GM18907 (cell line): ENCODE measurements at regions not wholly inside any gene's neighbourhood (a gene's known extent, or its start where the extent isn't known, plus 50 kb on each side); places are given as distances from the start of the nearest gene placed in this dataset.

Source experiments
- ATAC-seq: cut with Tn5 transposase; IDR thresholded peaks from one replicate; pipeline ENCODE4 v1.9.1; 2021; ENCODE audit warnings: mild to moderate bottlenecking, moderate library complexity; ENCODE audit not compliant: unreplicated experiment

DNA sequence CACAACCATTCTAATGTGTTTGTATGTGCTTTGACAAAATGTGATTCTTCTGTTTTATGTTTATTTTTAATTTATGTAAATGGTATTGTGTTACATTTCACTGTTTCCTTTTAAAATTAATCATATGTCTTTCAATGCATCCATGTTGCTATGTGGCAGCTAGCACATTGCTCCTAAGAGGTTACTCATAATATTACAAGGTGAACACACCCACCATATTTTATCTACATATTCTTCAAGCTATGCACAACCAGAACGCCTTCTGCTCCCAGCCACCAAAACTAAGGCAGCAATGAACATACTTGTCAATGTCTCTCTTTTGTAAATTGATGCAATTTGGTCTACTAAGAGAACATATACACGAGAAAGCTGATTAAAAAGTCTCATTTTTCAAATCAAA, 160.6 kb upstream of the OSR1 start:
- no peak for ATAC-seq

DNA sequence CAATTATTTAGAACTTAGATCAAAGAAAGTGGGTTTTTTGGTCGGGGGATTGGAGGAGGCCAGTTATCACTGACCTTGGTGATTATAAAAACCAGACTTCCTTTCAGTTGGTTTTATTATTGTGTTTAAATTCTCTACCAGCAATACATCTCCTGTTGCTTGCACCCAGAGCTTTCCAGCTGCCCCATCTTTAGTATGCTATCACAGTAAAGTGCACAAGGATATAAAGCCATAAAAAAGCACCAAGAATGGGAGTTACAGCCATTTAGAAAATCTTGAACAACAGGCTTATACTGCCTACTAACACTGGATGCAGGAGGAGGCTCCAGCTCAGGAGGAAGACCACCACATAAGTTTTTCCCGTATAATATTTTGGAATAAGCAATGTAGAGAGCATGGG, 148.7 kb upstream of the OSR1 start:
- no peak for ATAC-seq

DNA sequence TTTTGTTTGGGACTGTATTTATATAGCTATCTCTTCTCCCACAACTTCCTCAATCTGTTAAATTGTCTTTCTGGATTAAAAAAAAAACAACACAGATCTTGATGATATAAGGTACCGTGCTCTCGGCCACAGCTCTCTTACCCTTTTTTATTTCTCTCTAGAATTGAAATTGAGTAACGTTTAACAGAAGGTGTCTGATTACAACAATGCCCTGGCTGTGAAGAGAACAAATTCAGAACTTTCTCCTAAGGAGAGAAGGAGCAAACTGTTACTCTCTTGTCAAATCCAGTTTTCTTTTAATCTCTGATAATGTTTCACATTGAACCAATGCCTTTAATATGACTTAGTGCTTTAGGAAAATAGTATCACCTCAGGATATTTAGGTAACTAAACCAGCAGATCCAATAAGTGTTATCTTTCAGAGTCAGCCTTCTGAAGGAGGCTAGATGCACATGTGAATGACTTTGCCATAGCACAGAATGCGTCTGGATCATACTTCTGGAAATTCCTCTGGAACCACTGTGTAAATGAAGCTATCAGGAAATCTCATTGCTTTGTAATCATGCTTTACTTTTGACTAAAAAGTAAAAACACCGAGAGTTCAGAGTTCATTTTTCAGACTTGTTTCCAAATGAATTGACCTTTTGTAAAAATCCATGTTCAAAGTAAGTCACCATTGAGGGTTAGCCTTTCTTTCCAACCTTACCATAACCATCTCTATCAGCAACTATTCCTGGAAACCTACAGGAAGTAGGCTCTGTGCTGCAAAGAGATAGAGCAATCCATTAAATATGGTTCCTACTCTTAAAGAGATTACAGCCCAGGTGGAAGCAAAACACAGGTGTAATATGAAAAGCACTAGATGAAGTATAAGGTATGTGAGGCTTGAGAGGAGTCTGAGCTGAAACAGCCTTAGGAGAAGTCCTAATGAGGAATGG, 147.0 kb upstream of the OSR1 start:
- no peak for ATAC-seq

DNA sequence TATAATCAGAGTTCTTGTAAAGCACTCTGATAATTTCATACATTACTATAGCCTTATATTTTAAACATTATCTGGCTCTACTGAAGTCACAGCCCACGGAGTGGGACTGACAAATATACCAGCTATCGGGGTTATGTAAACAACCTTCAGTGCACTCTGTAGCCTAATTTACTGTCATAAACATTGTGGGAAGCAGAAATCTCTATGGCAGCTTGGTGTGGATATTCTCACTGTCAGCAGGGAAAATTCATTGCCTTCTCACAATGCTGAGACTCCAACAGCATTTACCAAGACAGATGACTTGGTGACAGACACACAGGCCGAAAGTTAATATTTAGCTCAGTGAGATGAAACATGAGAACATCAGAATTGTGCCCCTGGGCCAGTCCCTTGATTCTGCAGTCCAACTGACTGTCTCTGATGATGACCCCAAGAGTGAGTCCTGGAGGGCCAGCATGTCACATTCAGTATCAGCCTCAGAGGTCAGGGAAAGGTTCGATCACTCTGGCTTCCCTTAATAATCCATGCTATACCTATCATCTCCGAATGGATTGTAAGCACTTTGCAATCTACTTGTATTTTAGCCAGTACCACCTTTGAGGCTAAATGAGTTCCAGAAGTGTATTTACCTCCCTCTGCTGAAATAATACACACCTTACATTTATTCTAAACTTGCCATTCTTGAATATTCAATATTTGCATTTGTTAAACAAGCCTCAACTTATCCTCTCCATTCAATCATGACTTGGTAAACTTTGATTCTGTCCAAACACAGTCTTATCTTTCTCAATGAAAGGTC, 146.2 kb upstream of the OSR1 start:
- ATAC-seq: no peak

DNA sequence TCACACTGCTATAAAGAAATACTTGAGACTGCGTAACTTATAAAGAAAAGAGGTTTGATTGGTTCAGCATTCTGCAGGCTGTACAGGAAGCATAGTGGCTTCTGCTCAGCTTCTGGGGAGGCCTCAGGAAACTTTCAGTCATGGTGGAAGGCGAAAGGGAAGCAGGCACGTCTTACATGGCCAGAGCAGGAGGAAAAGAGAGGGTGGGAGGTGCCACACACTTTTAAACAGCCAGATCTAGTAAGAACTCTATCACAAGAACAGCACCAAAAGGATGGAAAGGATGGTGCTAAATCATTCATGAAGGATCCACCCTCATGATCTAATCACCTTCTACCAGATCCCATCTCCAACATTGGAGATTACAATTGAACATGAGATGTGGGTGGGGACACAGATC, 145.5 kb upstream of the OSR1 start:
- ATAC-seq: no peak

DNA sequence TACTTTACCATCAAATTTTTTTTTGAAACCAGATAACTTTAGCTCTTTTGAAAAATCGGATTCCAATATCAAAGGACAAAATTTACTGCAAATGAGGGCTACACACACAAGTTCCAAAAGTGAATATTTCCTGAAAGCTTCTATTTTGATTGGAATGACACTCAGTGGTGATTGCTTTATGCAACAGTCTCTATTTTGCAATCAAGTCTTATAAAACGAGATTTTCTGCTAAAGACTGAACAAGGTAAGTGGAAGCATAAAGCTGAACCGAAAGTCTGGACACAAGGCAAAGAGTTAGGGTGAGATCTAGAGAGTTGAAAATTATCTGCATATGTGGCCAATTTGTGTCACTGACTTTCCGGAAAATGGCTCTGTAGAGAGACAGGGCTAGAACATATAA, 145.0 kb upstream of the OSR1 start:
- no peak for ATAC-seq

DNA sequence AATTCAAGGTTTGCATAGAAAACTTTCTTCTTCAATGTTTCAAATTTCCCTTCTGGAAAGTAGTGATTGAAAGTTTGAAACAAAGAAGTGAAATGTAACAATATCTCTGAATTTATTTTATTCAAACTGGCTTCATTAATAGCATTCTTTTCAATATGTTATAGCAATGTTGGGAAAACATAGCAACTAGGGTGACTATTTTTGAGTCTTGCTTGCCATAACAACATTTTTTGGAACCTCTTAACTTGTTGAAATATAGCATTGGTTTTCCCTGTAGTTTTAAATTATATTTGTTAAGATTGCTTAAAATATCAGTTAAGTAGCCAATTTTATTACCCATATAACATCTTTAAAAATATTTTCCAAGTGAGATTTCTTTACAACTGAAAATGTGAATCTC, 141.7 kb upstream of the OSR1 start:
- no peak for ATAC-seq

DNA sequence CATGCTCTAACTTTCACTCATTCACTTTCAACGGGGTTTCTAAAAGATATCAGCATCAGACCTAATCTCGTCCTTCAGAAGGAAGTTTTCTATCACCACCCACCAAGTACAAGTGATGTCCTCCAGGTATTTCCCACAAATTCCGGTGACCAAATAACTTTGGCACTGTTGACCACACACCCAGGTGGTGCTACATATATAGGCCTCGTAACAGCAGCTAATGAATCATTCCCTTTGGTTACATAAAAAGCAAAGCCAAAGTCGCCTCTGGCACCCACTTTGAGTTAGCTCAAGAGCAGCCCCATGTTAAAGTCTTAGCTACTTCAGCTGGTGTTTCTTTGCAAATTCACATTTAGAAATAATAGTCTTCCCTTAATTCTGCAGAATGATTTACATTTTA, 138.2 kb upstream of the OSR1 start:
- ATAC-seq: no peak

DNA sequence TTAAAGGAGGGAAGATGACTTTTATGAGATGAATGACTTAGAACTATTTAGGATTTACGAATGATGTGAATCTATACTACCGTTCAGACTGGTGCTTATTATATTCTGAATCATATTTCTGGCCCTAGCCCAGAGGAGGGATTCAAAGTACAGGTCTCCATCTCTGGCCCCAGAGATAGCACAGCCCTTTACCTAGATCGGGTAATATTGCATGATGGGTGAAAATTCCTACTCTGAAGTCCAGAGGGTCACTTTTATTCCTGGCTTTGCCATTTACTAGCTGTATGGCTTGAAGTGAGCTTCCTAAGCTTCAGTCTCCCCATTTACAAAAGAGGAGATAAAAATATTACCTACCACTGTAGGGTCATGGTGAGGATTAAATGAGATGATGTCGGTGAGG, 135.8 kb upstream of the OSR1 start:
- no peak for ATAC-seq

DNA sequence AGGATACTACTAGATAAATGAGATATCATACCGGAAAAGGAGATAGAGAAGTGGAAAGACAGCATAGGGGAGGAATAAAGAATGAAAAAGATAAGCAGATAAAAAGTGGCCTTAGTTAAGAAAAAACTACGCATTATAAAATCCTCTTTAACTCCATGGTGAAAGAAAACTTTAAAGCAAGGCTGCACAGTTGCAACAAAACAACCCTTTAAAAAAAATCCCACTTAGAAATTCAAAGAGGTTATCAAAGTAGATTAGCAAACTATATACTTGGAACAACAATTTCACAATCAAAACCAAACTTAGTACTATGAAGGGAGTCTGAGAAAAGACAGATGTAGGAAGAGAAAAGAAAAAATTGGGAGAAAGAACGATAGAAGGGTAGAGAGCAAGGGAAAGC, 133.4 kb upstream of the OSR1 start:
- ATAC-seq: no peak

DNA sequence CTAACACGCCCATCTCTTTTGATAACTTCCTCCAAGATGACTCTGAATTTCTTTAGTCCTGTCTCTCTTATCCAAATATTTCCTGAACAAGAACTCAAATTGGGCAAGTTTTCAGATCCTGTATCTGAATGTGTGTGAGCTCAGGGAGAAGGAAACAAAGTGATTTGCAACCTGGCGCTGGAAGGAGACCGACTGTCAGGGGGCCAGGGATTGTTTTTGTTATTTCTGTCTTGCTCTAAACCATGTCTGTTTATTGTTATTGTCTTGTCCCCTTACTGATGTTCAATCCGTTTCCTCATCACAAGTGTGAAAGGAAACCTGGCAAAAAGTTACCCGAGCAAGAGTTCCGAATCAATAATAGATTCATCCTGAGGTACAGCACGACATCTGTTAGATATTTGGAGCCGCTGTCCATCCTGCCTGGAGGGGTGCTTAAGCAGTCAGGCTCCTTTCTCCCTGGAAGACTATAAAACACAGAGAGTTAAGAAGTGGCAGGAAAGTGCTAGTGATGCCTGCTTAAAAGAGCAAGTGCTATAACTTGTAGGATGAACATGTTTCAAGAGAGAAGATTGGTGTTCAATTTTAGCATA, 132.5 kb upstream of the OSR1 start:
- ATAC-seq: no peak

DNA sequence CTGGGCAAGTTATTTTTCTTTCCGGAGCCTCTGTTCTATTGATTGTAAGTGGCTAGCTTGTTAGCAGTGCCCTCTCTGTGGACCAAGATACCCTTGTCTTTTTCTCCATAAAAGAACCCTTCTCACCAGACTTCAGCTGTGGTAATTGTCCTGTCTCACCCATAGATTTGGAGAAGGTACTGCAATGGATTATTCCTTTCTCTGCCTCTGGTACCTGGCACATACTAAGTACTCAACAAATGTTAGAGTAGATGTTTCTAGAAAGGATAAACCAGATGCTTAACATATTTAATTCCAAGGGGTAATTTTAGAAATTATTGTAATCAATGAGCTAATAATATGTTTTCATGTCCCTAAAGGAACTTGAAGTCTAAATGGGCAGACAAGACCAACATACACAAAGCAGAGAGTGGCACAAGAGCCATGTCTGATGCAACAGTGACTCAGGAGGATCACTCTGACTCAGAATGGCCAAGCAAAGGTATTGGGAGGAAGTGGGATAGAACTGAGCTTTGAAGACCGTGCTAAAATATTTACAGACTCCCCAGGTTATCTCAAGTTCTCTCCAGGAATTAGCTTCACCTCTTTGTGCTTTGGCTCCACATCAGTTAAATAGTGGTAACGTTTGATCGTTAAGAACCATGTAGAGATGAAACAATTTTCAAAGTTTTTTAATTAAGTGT, 129.7 kb upstream of the OSR1 start:
- peak; percentile 96 for ATAC-seq

DNA sequence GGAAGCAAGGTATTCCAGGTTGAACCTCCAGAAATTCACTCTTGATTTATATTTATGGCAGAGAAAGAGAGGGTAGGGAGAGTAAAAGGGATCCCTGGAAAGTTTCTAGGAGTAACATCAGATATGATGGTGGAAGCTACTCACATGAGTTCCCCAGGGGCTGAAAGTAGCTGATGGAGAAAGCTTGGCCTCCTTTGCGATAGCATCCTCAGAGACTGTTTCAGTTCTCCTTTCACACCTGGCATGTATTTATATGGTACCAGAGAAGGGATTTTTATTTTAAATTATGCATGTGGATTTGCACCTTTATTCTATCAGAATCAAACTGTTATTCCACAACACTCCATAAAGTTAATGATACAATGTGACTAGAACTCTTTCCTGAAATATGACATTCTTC, 126.3 kb upstream of the OSR1 start:
- no peak for ATAC-seq

DNA sequence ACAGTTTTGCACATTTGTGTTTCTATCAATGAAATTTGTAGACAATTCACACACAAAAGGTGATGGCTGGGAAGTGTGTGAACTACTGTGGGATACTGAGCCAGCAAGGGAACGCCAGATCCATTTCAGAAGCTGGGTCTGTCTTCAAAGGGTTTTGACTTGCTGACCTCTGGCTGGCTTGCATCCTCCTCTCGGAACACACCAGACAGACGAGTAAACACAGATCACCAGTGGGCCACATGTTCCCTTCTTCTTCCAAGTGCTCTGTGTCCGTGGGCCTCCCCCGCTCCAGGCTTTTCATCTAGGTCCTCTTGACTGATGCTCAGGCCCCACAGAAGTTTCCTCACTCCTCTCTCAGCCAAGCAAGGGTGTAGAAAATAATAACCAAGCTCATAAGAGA, 122.2 kb upstream of the OSR1 start:
- ATAC-seq: no peak

DNA sequence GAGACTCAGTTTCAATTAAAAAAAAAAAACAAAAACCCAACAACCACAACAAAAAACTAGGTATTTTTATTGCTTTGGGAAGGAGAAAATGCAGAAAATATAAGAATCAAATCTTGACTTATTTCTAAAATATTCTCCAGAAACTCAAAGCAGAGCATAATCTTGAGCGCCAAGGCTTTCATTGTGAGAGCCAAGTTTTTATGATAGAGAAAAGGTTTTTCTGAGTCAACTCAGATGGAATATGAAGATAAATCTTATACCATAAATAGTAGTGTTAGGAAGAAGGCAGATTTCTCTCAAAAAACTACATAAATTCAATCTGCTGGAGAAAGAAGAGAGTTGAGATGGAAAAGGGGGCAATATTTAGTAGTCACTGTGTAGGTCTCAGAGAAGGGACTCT, 121.2 kb upstream of the OSR1 start:
- ATAC-seq: no peak

DNA sequence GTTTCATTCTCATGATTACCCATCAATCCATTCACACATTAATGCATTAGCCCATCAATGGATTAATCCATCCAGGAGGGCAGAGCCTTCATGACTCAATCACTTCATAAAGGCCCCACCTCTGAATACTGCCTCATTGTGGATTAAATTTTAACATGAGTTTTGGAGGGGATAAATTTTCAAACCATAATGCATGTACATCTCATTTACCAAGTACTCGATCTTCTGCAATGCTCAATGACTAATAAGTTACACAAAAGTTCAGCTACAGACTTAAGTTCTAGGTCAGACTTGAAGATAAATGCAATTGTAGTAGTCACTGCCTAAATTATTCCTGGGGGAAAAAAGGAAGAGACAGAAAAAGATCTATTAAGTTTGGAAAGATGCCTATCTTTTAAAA, 120.0 kb upstream of the OSR1 start:
- ATAC-seq: no peak

DNA sequence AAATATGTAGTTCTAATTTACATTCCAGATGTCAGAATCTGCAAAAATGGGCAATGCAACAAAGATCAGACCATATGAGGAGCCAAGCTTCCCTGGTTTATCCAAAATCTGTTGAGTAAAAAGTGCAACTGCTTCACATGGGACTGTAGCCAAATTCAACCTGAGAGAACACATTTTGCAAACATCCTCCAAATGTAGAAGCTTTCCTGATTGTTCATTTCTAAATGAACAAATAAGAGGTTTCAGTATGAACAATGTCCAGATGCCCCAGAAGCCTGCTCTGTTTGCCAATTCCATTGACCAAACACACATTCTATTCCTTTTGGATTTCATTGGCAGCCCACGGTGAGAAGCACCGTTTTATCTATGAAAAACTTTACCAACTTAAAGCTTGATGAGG, 117.9 kb upstream of the OSR1 start:
- ATAC-seq: no peak

DNA sequence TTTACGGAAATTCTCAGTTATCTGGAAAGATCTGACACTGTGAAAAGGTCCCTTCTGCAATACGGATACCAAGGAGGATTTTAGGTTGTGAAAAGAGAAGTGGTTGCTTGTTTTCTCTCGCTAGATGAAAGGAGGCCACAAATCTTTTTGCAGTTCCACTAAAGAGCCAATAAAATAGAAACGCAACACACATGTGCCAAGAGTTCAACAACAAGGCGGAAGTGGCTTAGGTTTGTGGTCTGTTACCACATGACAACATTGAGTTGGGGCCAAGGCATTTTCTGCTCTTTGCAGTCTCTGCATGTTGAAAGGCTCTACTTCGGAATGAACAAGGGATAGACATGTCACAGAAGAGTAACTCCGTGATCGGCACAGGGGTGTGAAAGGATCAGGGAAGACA, 115.7 kb upstream of the OSR1 start:
- peak; percentile 99 for ATAC-seq

DNA sequence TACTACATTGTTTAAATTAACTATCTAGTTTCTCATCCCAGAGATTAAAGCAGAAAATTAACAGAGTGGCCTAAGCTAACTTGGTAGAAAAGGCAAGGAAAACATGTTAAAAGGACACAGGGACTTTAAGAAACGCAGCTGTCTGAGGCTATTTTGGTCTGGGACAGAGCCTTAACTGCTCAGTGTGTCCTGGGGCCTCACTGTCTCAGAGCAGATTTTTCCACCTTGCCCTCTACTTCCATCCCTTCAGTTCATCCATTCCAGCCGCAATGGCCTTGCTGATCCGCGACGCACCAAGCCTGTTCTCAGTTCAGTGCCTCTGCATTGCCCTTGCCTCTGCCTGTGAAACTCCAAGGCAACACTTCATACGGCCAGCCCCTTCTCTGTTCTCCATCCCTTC, 114.9 kb upstream of the OSR1 start:
- no peak for ATAC-seq

DNA sequence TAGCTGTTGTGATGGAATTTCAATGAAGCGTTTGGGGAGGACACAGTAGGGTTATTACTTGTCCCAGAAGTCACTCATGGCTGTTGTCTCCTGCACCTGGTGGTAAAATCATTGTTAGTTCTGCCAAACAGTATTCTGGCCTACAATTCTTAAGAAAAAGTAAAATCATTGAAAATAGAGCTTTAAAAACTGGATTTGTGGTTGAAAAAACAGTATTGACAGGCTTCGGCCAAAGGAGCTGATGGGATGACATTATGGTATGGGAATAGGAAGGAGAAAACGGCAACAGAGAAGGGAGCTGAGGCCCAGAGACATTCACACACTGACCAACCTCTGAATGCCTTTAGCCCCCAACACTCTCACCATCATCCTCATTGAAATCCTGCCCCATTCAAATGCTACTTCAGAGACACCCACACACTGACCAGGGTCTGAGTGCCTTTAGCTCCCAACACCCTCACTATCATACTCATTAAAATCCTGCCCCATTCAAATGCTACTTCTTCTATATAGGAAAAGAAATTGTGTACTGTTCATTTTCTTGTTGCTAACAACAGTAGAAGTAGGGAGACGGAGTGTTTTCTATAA, 114.1 kb upstream of the OSR1 start:
- no peak for ATAC-seq

DNA sequence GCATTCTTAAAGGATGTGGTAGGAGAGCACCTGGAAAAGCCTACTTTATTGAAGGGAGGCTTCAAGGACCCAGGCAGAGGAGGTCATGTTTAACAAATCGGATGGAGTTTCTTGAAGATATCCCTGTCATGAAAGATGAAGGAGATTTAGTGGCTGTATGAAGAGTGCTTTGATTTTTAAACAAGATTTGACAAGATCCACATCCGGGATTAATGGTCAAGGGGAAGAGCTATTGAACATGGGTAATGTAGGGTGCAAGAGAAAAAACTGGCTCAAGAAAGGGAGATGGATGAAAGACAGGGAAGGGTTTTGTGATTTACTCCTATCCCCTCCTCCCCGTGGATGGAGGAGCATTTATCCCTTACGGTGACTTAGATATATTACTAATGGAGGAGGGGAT, 113.1 kb upstream of the OSR1 start:
- ATAC-seq: no peak
